ENCODE measurements at regions not wholly inside any gene's neighbourhood (a gene's known extent, or its start where the extent isn't known, plus 50 kb on each side); places are given as distances from the start of the nearest gene placed in this dataset.
"Not testable (repeated sequence)": the region's sequence is repeated elsewhere in the genome, so short reads cannot be mapped to it uniquely, and the experiment has no call there.

GRCh38 chr9:85478847-85479246 is 262.9 kb downstream of the AGTPBP1 start:
- H3K9me3 Mint-ChIP-seq (ENCODE audit: insufficient read depth): no peaks in the 10 kb centered on the region
- H3K27ac Mint-ChIP-seq: no peak overlapping the region
- POLR2A ChIA-PET: no interaction called here
- DNase-seq: no peak
- no peak overlapping the region for H2AFZ ChIP-seq (ENCODE audit: insufficient read depth, low read depth, low read length, poor library complexity, severe bottlenecking)
- no peaks in the 10 kb centered on the region for H3K4me1 Mint-ChIP-seq
- no peak overlapping the region for H3K4me3 ChIP-seq (ENCODE audit: control extremely low read depth in 1 of 5, extremely low read depth in 1 of 5, insufficient read depth in 1 of 5, low read depth in 2 of 5, low read length in 4 of 5)
- H3K27me3 Mint-ChIP-seq: peaks cover 16% of the 10 kb centered on the region
- no peaks in the 10 kb centered on the region for H3K79me2 ChIP-seq (ENCODE audit: control insufficient read depth, insufficient read depth, low read length)
- intact Hi-C loops (cut with micrococcal nuclease): no loop called here
- H3K27me3 ChIP-seq (replicated peaks in 1 of 4; ENCODE audit: control extremely low read depth in 1 of 4, control insufficient read depth in 3 of 4, insufficient read depth in 4 of 4, low read length in 3 of 4): no peaks in the 10 kb centered on the region
- H3K4me2 ChIP-seq (replicated peaks; ENCODE audit: low read depth, low read length, poor library complexity, severe bottlenecking): no peak overlapping the region
- H4K20me1 ChIP-seq (ENCODE audit: control insufficient read depth, insufficient read depth, low read length, poor library complexity, severe bottlenecking): no peaks in the 10 kb centered on the region
- no peak overlapping the region for H3K27ac ChIP-seq (ENCODE audit: low read length in 2 of 2)
- CTCF ChIA-PET: no interaction called here
- no peak for TF ChIP-seq EZH2 (IDR thresholded peaks at IDR 0.05; ENCODE audit: borderline replicate concordance, insufficient read depth, low read depth, low read length, poor library complexity, severe bottlenecking)
- TF ChIP-seq CTCF (IDR thresholded peaks at IDR 0.05): no peak
- H3K9ac ChIP-seq (ENCODE audit: low read length): no peak overlapping the region
- H3K4me1 ChIP-seq (ENCODE audit: control insufficient read depth in 2 of 2, insufficient read depth in 2 of 2, low read length in 2 of 2): no peaks in the 10 kb centered on the region
- no peaks in the 10 kb centered on the region for H3K36me3 ChIP-seq (replicated peaks in 1 of 2; ENCODE audit: control extremely low read depth in 1 of 2, control insufficient read depth in 1 of 2, extremely low read depth in 1 of 2, insufficient read depth in 2 of 2, low read length in 1 of 2)
- no peak overlapping the region for H3K4me3 Mint-ChIP-seq
- no peak for ATAC-seq (ENCODE audit: low read depth)
- 100% methylated on average over 2 of the region's 3 CpGs for WGBS (ENCODE audit: insufficient coverage)
- peaks cover 0 to 10% (median 4%) of the 10 kb centered on the region in 3 donors for H3K9me3 ChIP-seq (ENCODE audit: control extremely low read depth in 1 of 3, control insufficient read depth in 2 of 3, insufficient read depth in 1 of 3, low read length in 2 of 3)

GRCh38 chr9:85474896-85475295 is 266.9 kb downstream of the AGTPBP1 start:
- H3K9me3 Mint-ChIP-seq (ENCODE audit: insufficient read depth); H3K4me1 Mint-ChIP-seq; POLR2A ChIA-PET; H3K27me3 Mint-ChIP-seq; H3K9me3 ChIP-seq (ENCODE audit: control extremely low read depth in 1 of 3, control insufficient read depth in 2 of 3, insufficient read depth in 1 of 3, low read length in 2 of 3); intact Hi-C loops (cut with micrococcal nuclease); H3K4me3 Mint-ChIP-seq; H3K27ac ChIP-seq (ENCODE audit: low read length in 2 of 2); H3K4me3 ChIP-seq (ENCODE audit: control extremely low read depth in 1 of 5, extremely low read depth in 1 of 5, insufficient read depth in 1 of 5, low read depth in 2 of 5, low read length in 4 of 5); H3K36me3 ChIP-seq (replicated peaks in 1 of 2; ENCODE audit: control extremely low read depth in 1 of 2, control insufficient read depth in 1 of 2, extremely low read depth in 1 of 2, insufficient read depth in 2 of 2, low read length in 1 of 2); H3K27ac Mint-ChIP-seq; H3K4me1 ChIP-seq (ENCODE audit: control insufficient read depth in 2 of 2, insufficient read depth in 2 of 2, low read length in 2 of 2); DNase-seq; H3K79me2 ChIP-seq (ENCODE audit: control insufficient read depth, insufficient read depth, low read length); H3K27me3 ChIP-seq (replicated peaks in 1 of 4; ENCODE audit: control extremely low read depth in 1 of 4, control insufficient read depth in 3 of 4, insufficient read depth in 4 of 4, low read length in 3 of 4); ATAC-seq (ENCODE audit: low read depth); CTCF ChIA-PET; H4K20me1 ChIP-seq (ENCODE audit: control insufficient read depth, insufficient read depth, low read length, poor library complexity, severe bottlenecking); H3K4me2 ChIP-seq (replicated peaks; ENCODE audit: low read depth, low read length, poor library complexity, severe bottlenecking); H3K9ac ChIP-seq (ENCODE audit: low read length); H2AFZ ChIP-seq (ENCODE audit: insufficient read depth, low read depth, low read length, poor library complexity, severe bottlenecking): not testable (repeated sequence)

Measured in B cell (primary cell).